Upper lobe of right lung (tissue), 1 donor: ENCODE measurements at regions not wholly inside any gene's neighbourhood (a gene's known extent, or its start where the extent isn't known, plus 50 kb on each side); places are given as distances from the start of the nearest gene placed in this dataset.

Experiments used
- ATAC-seq: fragments of 200-7000 bp; cut with Tn5 transposase; one replicate; pipeline ENCODE4 v1.9.1; 2020; ENCODE audit warnings: mild to moderate bottlenecking, moderate library complexity
- DNase-seq: peaks from one replicate; pipeline ENCODE4 v3.0.0-alpha.2; 2020
- H3K27ac ChIP-seq: fragments of 200-600 bp; one replicate; pipeline ENCODE4 v1.8.0; 2022
- H3K27me3 ChIP-seq: fragments of 200-600 bp; one replicate; pipeline ENCODE4 v1.8.0; 2022; ENCODE audit warnings: mild to moderate bottlenecking
- H3K36me3 ChIP-seq: fragments of 200-600 bp; one replicate; pipeline ENCODE4 v1.8.0; 2022
- H3K4me1 ChIP-seq: fragments of 200-600 bp; one replicate; pipeline ENCODE4 v1.8.0; 2022
- H3K4me3 ChIP-seq: fragments of 200-600 bp; one replicate; pipeline ENCODE4 v1.8.0; 2022; ENCODE audit warnings: mild to moderate bottlenecking
- H3K9me3 ChIP-seq: fragments of 200-600 bp; one replicate; pipeline ENCODE4 v1.8.0; 2022
- intact Hi-C: fragments of 100-400 bp; cut with DNase I; formaldehyde crosslinking; loops from one replicate; pipeline ENCODE4 v1.11.0; 2022
- TF ChIP-seq, protein P1 (sequence below): fragments of 200-600 bp; IDR thresholded peaks from one replicate; pipeline ENCODE4 v1.8.0; 2022; ENCODE audit warnings: antibody characterized with exemption
- donor health status: DM: no; HTN: yes; CAD: no; lungs with severe emphysema.

DNA sequence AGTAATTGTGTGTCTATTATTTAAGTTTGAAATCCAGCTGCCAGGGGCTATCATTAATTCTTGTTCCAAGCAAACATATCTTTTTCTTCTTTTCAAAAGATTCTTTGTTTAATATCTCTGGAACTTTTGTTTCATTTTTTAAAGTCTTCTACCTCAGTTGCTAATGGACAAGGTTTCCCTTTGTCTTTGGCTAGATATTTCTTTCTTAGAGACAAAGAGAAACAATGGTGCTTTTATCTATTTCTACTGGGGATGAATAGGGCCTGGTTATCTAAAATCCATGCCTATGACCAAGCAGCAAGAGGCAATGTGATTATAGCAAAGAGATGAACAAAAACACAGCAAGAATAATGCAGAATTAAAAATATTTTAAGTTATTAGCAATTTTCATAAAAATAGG, 661.3 kb upstream of the KLF12 start:
- Histone ChIP-seq H3K27me3 (peaks cover 4% of the 10 kb centered on the region), H3K4me1 (no peaks in the 10 kb centered on the region), H3K36me3 (no peaks in the 10 kb centered on the region), H3K27ac (no peak overlapping the region), H3K9me3 (no peaks in the 10 kb centered on the region), H3K4me3 (no peak overlapping the region)
- ATAC-seq (no peak), DNase-seq (no peak)
- TF ChIP-seq, protein P1, sequence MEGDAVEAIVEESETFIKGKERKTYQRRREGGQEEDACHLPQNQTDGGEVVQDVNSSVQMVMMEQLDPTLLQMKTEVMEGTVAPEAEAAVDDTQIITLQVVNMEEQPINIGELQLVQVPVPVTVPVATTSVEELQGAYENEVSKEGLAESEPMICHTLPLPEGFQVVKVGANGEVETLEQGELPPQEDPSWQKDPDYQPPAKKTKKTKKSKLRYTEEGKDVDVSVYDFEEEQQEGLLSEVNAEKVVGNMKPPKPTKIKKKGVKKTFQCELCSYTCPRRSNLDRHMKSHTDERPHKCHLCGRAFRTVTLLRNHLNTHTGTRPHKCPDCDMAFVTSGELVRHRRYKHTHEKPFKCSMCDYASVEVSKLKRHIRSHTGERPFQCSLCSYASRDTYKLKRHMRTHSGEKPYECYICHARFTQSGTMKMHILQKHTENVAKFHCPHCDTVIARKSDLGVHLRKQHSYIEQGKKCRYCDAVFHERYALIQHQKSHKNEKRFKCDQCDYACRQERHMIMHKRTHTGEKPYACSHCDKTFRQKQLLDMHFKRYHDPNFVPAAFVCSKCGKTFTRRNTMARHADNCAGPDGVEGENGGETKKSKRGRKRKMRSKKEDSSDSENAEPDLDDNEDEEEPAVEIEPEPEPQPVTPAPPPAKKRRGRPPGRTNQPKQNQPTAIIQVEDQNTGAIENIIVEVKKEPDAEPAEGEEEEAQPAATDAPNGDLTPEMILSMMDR = no peak
- intact Hi-C loops = no loop called here

DNA sequence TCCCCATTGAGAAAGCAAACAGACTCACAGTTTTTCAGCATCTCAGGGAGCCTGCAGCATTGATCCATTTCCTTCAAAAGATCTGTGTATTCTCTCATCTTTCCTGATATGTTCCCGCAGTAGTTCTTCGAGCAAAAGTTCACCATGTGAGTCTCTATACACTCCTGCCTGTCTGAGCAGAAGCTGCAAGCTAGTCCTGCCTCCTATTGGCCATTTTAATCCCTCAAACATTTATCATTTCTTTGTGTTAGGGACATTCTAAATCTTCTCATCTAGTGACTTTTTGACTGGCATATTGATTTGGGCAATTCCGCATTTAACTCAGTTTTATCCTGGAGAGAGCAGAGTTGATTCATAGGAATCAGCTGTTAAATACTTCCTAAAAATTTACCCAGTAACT, 660.4 kb upstream of the KLF12 start:
- DNase-seq (no peak), ATAC-seq (no peak)
- intact Hi-C loops = no loop called here
- Histone ChIP-seq H3K4me1 (no peaks in the 10 kb centered on the region), H3K27ac (no peak overlapping the region), H3K36me3 (no peaks in the 10 kb centered on the region), H3K27me3 (peaks cover 4% of the 10 kb centered on the region), H3K9me3 (no peaks in the 10 kb centered on the region), H3K4me3 (no peak overlapping the region)
- TF ChIP-seq, protein P1 = no peak

DNA sequence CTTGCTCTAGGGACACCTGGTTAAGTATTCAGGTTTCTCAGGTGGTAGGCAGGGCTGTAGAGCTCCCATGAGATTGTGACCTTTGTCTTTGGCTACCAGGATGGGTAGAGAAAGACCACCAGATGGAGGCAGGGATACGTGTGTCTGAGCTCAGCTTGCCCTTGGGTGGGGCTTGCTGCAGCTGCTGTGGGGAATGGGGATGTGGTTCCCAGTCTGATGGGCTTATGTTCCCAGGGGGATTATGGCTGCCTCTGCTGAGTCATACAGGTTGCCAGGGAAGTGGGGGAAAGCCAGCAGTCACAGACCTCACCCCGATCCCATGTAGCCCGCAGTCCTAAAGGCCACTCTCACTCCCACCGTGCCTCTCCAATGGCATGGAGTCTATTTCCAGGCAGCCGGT, 659.9 kb upstream of the KLF12 start:
- Histone ChIP-seq H3K4me1 (no peaks in the 10 kb centered on the region), H3K27ac (no peak overlapping the region), H3K27me3 (peaks cover 4% of the 10 kb centered on the region), H3K36me3 (no peaks in the 10 kb centered on the region), H3K9me3 (no peaks in the 10 kb centered on the region), H3K4me3 (no peak overlapping the region)
- no peak for DNase-seq
- intact Hi-C loops = no loop called here
- TF ChIP-seq, protein P1 = no peak
- no peak for ATAC-seq

DNA sequence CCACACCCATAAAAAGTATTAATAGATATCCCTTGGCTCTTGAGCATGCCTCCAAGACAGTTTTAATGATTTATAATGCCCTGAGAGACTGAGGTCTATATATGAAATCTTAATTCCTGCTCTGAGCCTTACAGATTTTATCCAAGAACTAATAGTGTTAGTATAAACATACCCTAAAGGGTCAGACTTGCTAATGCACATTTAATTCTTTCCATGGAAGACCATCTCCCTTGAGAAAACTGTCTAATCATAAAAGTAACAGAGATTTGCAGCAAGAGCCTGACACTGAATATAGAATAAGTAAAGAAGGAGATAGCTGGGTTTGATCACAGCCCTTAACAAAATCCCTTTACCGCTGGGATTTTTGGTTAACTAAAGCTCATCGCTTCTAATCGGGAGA, 650.8 kb upstream of the KLF12 start:
- TF ChIP-seq, protein P1 = no peak
- ATAC-seq (no peak), DNase-seq (no peak)
- intact Hi-C loops = no loop called here
- Histone ChIP-seq H3K4me3 (no peak overlapping the region), H3K27ac (no peak overlapping the region), H3K36me3 (no peaks in the 10 kb centered on the region), H3K4me1 (no peaks in the 10 kb centered on the region), H3K27me3 (no peaks in the 10 kb centered on the region), H3K9me3 (no peaks in the 10 kb centered on the region)

DNA sequence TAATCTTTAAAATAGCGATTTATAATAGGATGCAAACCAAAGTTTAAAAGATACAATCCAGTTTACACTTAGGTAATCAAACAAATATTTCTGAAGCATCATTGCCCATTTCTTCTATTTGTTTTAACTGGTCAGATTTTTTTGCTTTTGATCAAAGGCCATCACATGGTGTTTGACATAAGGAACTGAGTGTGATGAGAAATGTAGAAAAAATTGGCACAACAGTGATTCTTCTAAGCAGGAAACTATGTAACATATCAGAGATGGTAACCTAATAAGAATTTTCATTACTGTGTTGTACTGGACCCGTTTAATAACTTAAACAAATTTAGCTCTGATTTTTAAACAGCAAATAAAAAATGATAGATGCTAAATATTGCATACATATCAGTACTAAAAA, 644.7 kb upstream of the KLF12 start:
- no peak for DNase-seq
- H3K4me3 ChIP-seq = no peak overlapping the region
- no peaks in the 10 kb centered on the region for H3K4me1 ChIP-seq
- no peaks in the 10 kb centered on the region for H3K9me3 ChIP-seq
- H3K27me3 ChIP-seq = no peaks in the 10 kb centered on the region
- no peaks in the 10 kb centered on the region for H3K36me3 ChIP-seq
- H3K27ac ChIP-seq = no peak overlapping the region
- intact Hi-C loops = no loop called here
- no peak for ATAC-seq
- TF ChIP-seq, protein P1 = no peak

DNA sequence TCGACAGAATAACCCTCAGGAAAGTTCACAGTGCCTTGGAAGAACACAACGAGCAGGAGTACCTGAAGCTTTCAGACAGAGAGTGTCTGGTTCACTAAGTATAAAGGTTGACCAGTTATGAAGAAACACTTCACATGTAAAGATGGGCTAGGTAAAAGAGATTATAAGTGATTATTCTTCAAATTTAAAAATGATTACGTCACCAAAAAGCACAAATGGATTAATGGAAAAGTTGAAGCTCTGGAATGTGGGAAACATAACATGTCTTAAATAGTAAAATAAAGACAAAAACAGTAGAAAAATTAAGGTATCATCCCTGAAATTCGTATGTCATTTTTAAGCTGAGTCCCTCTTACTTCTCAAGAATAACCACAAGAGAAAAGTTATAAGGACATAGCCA, 643.9 kb upstream of the KLF12 start:
- intact Hi-C loops = no loop called here
- DNase-seq = no peak
- H3K27ac ChIP-seq = no peak overlapping the region

More for the DNA sequence above, 643.9 kb upstream of the KLF12 start:
- Histone ChIP-seq H3K9me3 (no peaks in the 10 kb centered on the region), H3K4me1 (no peaks in the 10 kb centered on the region), H3K27me3 (no peaks in the 10 kb centered on the region), H3K36me3 (no peaks in the 10 kb centered on the region), H3K4me3 (no peak overlapping the region)
- TF ChIP-seq, protein P1 = no peak
- no peak for ATAC-seq
